Left ventricle myocardium inferior (tissue), 1 donor: ENCODE measurements at regions not wholly inside any gene's neighbourhood (a gene's known extent, or its start where the extent isn't known, plus 50 kb on each side); places are given as distances from the start of the nearest gene placed in this dataset.

ENCODE experiments used
- DNase-seq: peaks from one replicate; pipeline ENCODE4 v3.0.0-alpha.2; 2020
- H3K27ac ChIP-seq: fragments of 200-600 bp; replicated peaks from 2 replicates; pipeline ENCODE4 v1.8.0; 2021
- H3K27me3 ChIP-seq: fragments of 200-600 bp; 2 replicates; pipeline ENCODE4 v1.8.0; 2021; ENCODE audit warnings: low read depth
- H3K36me3 ChIP-seq: fragments of 200-600 bp; 2 replicates; pipeline ENCODE4 v1.8.0; 2021
- H3K4me1 ChIP-seq: fragments of 200-600 bp; 2 replicates; pipeline ENCODE4 v1.8.0; 2021
- H3K4me3 ChIP-seq: fragments of 200-600 bp; 2 replicates; pipeline ENCODE4 v1.8.0; 2021; ENCODE audit warnings: mild to moderate bottlenecking, moderate library complexity
- H3K9me3 ChIP-seq: fragments of 200-600 bp; replicated peaks from 2 replicates; pipeline ENCODE4 v1.8.0; 2021
- intact Hi-C: fragments of 100-400 bp; cut with micrococcal nuclease; formaldehyde crosslinking; loops from one replicate; pipeline ENCODE4 v1.11.0; 2022
- TF ChIP-seq, protein P1 (sequence below): fragments of 200-600 bp; IDR thresholded peaks from 2 replicates; pipeline ENCODE4 v1.8.0; 2021; ENCODE audit warnings: antibody characterized with exemption, mild to moderate bottlenecking, borderline replicate concordance
- donor health status: DM: no; HTN: yes; CAD: no; lungs with severe emphysema.

- H3K9me3 ChIP-seq, result no peaks in the 10 kb centered on the region
- no peaks in the 10 kb centered on the region for H3K36me3 ChIP-seq
- intact Hi-C loops, result no loop called here
- no peak overlapping the region for H3K27ac ChIP-seq
- H3K4me1 ChIP-seq, result peaks cover 4% of the 10 kb centered on the region
- no peaks in the 10 kb centered on the region for H3K27me3 ChIP-seq
- H3K4me3 ChIP-seq, result no peak overlapping the region
- DNase-seq, result no peak
- TF ChIP-seq, protein P1, sequence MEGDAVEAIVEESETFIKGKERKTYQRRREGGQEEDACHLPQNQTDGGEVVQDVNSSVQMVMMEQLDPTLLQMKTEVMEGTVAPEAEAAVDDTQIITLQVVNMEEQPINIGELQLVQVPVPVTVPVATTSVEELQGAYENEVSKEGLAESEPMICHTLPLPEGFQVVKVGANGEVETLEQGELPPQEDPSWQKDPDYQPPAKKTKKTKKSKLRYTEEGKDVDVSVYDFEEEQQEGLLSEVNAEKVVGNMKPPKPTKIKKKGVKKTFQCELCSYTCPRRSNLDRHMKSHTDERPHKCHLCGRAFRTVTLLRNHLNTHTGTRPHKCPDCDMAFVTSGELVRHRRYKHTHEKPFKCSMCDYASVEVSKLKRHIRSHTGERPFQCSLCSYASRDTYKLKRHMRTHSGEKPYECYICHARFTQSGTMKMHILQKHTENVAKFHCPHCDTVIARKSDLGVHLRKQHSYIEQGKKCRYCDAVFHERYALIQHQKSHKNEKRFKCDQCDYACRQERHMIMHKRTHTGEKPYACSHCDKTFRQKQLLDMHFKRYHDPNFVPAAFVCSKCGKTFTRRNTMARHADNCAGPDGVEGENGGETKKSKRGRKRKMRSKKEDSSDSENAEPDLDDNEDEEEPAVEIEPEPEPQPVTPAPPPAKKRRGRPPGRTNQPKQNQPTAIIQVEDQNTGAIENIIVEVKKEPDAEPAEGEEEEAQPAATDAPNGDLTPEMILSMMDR, result no peak
Measured at GRCh38 chr2:234770715-234771141, 181.1 kb upstream of the SH3BP4 start.

GRCh38 chr2:234770031-234770506, 181.7 kb upstream of the SH3BP4 start:
- Histone ChIP-seq H3K4me1 (peaks cover 4% of the 10 kb centered on the region), H3K27me3 (peaks cover 5% of the 10 kb centered on the region), H3K4me3 (no peak overlapping the region), H3K36me3 (no peaks in the 10 kb centered on the region), H3K27ac (no peak overlapping the region), H3K9me3 (no peaks in the 10 kb centered on the region)
- peak; percentile 33 for DNase-seq
- intact Hi-C loops, result no loop called here
- TF ChIP-seq, protein P1, result no peak

DNA sequence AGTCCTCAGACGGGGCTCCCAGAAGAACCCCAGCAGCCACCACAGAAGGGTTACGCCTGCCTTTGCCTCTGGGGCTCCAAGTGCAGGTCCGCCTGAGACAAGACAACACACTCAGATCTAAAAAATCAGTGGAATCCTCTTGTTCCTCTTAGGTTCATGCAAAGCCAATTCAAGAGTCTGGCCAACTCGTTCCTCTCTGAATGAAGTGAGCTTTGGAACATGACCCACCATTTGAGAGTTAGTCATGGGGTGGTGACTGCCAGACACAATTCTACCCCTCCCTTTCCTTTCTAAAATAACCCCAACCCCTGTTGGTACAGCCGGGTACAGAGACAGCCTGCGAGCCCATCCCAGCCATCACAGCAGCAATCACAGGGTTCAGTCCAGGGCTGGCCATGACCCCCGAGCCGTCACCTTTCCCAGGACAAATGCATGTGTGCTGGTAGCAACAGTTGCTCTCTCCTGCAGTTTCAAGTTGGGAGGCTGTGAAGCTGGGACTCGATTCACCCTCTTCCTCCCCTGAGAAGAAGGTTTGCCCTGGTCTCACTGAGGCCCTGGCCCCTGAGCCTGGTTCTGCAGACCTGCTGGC, 183.1 kb upstream of the SH3BP4 start:
- H3K27ac ChIP-seq, result no peak overlapping the region
- intact Hi-C loops, result no loop called here
- no peak overlapping the region for H3K4me3 ChIP-seq
- TF ChIP-seq, protein P1, result no peak
- DNase-seq, result no peak
- H3K4me1 ChIP-seq, result peaks cover 4% of the 10 kb centered on the region
- H3K9me3 ChIP-seq, result no peaks in the 10 kb centered on the region
- H3K27me3 ChIP-seq, result peaks cover 5% of the 10 kb centered on the region
- H3K36me3 ChIP-seq, result no peaks in the 10 kb centered on the region

GRCh38 chr2:234765279-234765678, 186.5 kb upstream of the SH3BP4 start:
- Histone ChIP-seq H3K27ac (no peak overlapping the region), H3K27me3 (peaks cover 5% of the 10 kb centered on the region), H3K9me3 (peaks cover 6% of the 10 kb centered on the region), H3K36me3 (no peaks in the 10 kb centered on the region), H3K4me3 (no peak overlapping the region), H3K4me1 (peaks cover 2% of the 10 kb centered on the region)
- DNase-seq, result no peak
- intact Hi-C loops, result no loop called here
- TF ChIP-seq, protein P1, result no peak

- Histone ChIP-seq H3K9me3 (peaks cover 10% of the 10 kb centered on the region), H3K27ac (no peak overlapping the region), H3K27me3 (peaks cover 5% of the 10 kb centered on the region), H3K4me1 (no peaks in the 10 kb centered on the region), H3K4me3 (no peak overlapping the region), H3K36me3 (no peaks in the 10 kb centered on the region)
- no peak for DNase-seq
- intact Hi-C loops, result no loop called here
- TF ChIP-seq, protein P1, result no peak
Measured at GRCh38 chr2:234764372-234764771, 187.4 kb upstream of the SH3BP4 start.
